Mesenchymal stem cell (in vitro differentiated cells and primary cell): ENCODE measurements at regions not wholly inside any gene's neighbourhood (a gene's known extent, or its start where the extent isn't known, plus 50 kb on each side); places are given as distances from the start of the nearest gene placed in this dataset.

ENCODE experiments used
- DNase-seq: peaks from one replicate; pipeline ENCODE4 v3.0.0-alpha.2; 2013
- H2AFZ ChIP-seq: one replicate; pipeline ENCODE4 v1.6.1; 2013; ENCODE audit warnings: low read depth, mild to moderate bottlenecking, control low read depth, inconsistent platforms, low read length, moderate library complexity
- H2AK5ac ChIP-seq: 2 replicates; pipeline ENCODE4 v1.6.1; 2013; ENCODE audit warnings: low read length, moderate library complexity, mild to moderate bottlenecking, inconsistent platforms; ENCODE audit not compliant: severe bottlenecking
- H2BK120ac ChIP-seq: one replicate; pipeline ENCODE4 v1.6.1; 2013; ENCODE audit warnings: low read depth, mild to moderate bottlenecking, inconsistent platforms, low read length, moderate library complexity
- H2BK12ac ChIP-seq, 2 experiments: one replicate each; pipeline ENCODE4 v1.6.1; 2013; ENCODE audit warnings: inconsistent platforms in 2 of 2, low read length in 2 of 2, mild to moderate bottlenecking in 2 of 2, moderate library complexity in 2 of 2, control low read depth in 1 of 2
- H2BK15ac ChIP-seq: one replicate; pipeline ENCODE4 v1.6.1; 2013; ENCODE audit warnings: mild to moderate bottlenecking, low read depth, inconsistent platforms; ENCODE audit not compliant: poor library complexity, severe bottlenecking
- H2BK5ac ChIP-seq: 2 replicates; pipeline ENCODE4 v1.6.1; 2013; ENCODE audit warnings: low read depth, mild to moderate bottlenecking, low read length, control low read depth, inconsistent platforms; ENCODE audit not compliant: poor library complexity, severe bottlenecking
- H3K14ac ChIP-seq, 2 experiments: one replicate each; pipeline ENCODE4 v1.6.1; 2013; ENCODE audit warnings: inconsistent platforms in 2 of 2, low read length in 2 of 2, control low read depth in 1 of 2, mild to moderate bottlenecking in 1 of 2, moderate library complexity in 1 of 2
- H3K18ac ChIP-seq, 2 experiments: one replicate each; pipeline ENCODE4 v1.6.1; 2013; ENCODE audit warnings: inconsistent platforms in 2 of 2, low read length in 2 of 2, control low read depth in 1 of 2, low read depth in 1 of 2, mild to moderate bottlenecking in 1 of 2
- H3K23ac ChIP-seq, 2 experiments: one replicate each; pipeline ENCODE4 v1.6.1; 2013; ENCODE audit warnings: inconsistent platforms in 2 of 2, low read length in 2 of 2, mild to moderate bottlenecking in 2 of 2, moderate library complexity in 2 of 2, control low read depth in 1 of 2
- H3K27ac ChIP-seq: 2 replicates; pipeline ENCODE4 v1.5.1; 2013; ENCODE audit warnings: mild to moderate bottlenecking, moderate library complexity, low read length, control low read depth, inconsistent platforms; ENCODE audit not compliant: poor library complexity, severe bottlenecking
- H3K27me3 ChIP-seq, 2 experiments: 2 replicates each; pipeline versions ENCODE4 v1.6.1 to v1.7.0; 2013; ENCODE audit warnings: low read length in 2 of 2, mild to moderate bottlenecking in 2 of 2, moderate library complexity in 2 of 2, control low read depth in 1 of 2, inconsistent platforms in 1 of 2; ENCODE audit not compliant: control insufficient read depth in 1 of 2, insufficient read depth in 1 of 2
- H3K36me3 ChIP-seq, 2 experiments: 2 replicates each; pipeline versions ENCODE4 v1.6.1 to v1.7.0; 2013; ENCODE audit warnings: low read length in 2 of 2, control low read depth in 1 of 2, inconsistent platforms in 1 of 2, low read depth in 1 of 2, mild to moderate bottlenecking in 1 of 2; ENCODE audit not compliant: insufficient read depth in 2 of 2, control insufficient read depth in 1 of 2
- H3K4ac ChIP-seq, 2 experiments: one replicate each; pipeline ENCODE4 v1.6.1; 2013; ENCODE audit warnings: inconsistent platforms in 2 of 2, low read length in 2 of 2, mild to moderate bottlenecking in 2 of 2, moderate library complexity in 2 of 2, control low read depth in 1 of 2, low read depth in 1 of 2
- H3K4me1 ChIP-seq: 2 replicates; pipeline ENCODE4 v1.6.1; 2013; ENCODE audit warnings: low read depth, low read length, control low read depth; ENCODE audit not compliant: control insufficient read depth, insufficient read depth
- H3K4me2 ChIP-seq: 2 replicates; pipeline ENCODE4 v1.6.1; 2013; ENCODE audit warnings: low read length, mild to moderate bottlenecking, inconsistent platforms; ENCODE audit not compliant: poor library complexity, severe bottlenecking
- H3K4me3 ChIP-seq, 2 experiments: 2 replicates each; pipeline versions ENCODE4 v1.5.1 to v1.7.0; 2013; ENCODE audit warnings: low read length in 2 of 2, mild to moderate bottlenecking in 2 of 2, control low read depth in 1 of 2, low read depth in 1 of 2; ENCODE audit not compliant: insufficient read depth in 1 of 2
- H3K79me1 ChIP-seq: replicated peaks from 2 replicates; pipeline ENCODE4 v1.6.1; 2013; ENCODE audit warnings: mild to moderate bottlenecking, control low read depth, low read length, inconsistent platforms; ENCODE audit not compliant: poor library complexity, severe bottlenecking
- H3K9ac ChIP-seq: 2 replicates; pipeline ENCODE4 v1.7.0; 2013; ENCODE audit warnings: mild to moderate bottlenecking, low read length, moderate library complexity
- H3K9me3 ChIP-seq: 2 replicates; pipeline ENCODE4 v1.7.0; 2013; ENCODE audit warnings: mild to moderate bottlenecking, low read length; ENCODE audit not compliant: control insufficient read depth
- H4K8ac ChIP-seq: one replicate; pipeline ENCODE4 v1.6.1; 2013; ENCODE audit warnings: inconsistent platforms, mild to moderate bottlenecking, low read length, moderate library complexity
- H4K91ac ChIP-seq: one replicate; pipeline ENCODE4 v1.6.1; 2013; ENCODE audit warnings: mild to moderate bottlenecking, low read length, inconsistent platforms
- WGBS: methylation state at CpG from one replicate; pipeline ENCODE4 v1.1.7; 2013; ENCODE audit warnings: mixed read lengths; 5-methylcytosine and 5-hydroxymethylcytosine counted together

GRCh38 chr2:23128684-23129292, 256.2 kb upstream of the KLHL29 start:
- H2BK5ac ChIP-seq, result no peak overlapping the region
- H2AFZ ChIP-seq, result no peak overlapping the region
- H4K8ac ChIP-seq, result no peak overlapping the region
- no peak overlapping the region for H3K23ac ChIP-seq
- no peak overlapping the region for H3K4me2 ChIP-seq
- no peak overlapping the region for H2BK12ac ChIP-seq
- no peak overlapping the region for H2AK5ac ChIP-seq
- no peak for DNase-seq
- H3K9ac ChIP-seq, result no peak overlapping the region
- H2BK15ac ChIP-seq, result no peak overlapping the region
- no peak overlapping the region for H4K91ac ChIP-seq
- H3K9me3 ChIP-seq, result no peaks in the 10 kb centered on the region
- 78% methylated on average over 7 of the region's 7 CpGs for WGBS
- no peaks in the 10 kb centered on the region for H3K4me1 ChIP-seq
- no peak overlapping the region for H3K14ac ChIP-seq
- H3K4ac ChIP-seq, result no peak overlapping the region
- H3K4me3 ChIP-seq, result no peak overlapping the region
- H3K27me3 ChIP-seq, result peaks cover 0 to 13% of the 10 kb centered on the region in 2 experiments
- no peak overlapping the region for H3K27ac ChIP-seq
- no peaks in the 10 kb centered on the region for H3K79me1 ChIP-seq
- no peak overlapping the region for H3K18ac ChIP-seq
- no peak overlapping the region for H2BK120ac ChIP-seq
- no peaks in the 10 kb centered on the region for H3K36me3 ChIP-seq

DNA sequence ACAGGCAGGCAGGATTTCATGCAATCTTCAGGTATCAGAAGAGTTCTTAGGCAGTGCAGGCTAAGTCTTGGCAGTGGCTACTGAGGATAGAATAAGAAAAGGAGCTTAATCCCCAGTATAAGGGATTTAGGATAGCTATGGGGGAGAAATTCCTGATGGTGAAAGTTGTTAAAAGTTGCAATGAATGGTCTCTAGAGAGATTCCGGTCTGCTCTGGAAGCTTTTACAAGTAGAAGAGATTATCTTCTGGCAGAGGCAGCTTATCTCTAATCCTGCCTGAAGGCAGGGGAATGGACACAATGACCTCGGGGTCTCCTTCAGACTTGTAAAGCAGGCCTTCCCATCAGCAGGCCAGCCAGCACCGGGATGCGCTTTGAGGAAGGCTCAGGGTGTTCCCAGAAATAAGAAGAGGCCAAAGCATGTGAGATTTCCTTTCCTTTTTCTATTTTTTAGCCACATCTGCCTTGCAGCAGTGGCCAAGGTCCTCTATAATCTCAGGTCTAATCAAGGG, 253.9 kb upstream of the KLHL29 start:
- Histone ChIP-seq H2BK120ac (no peak overlapping the region), H3K18ac (no peak overlapping the region), H3K9me3 (no peaks in the 10 kb centered on the region), H3K27ac (no peak overlapping the region), H2AK5ac (no peak overlapping the region), H2BK5ac (no peak overlapping the region), H3K4ac (no peak overlapping the region), H3K27me3 (peaks cover 4 to 9% of the 10 kb centered on the region in 2 experiments), H2BK15ac (no peak overlapping the region), H3K79me1 (no peaks in the 10 kb centered on the region), H3K4me3 (no peak overlapping the region), H3K14ac (no peak overlapping the region), H3K36me3 (no peaks in the 10 kb centered on the region), H4K8ac (no peak overlapping the region), H3K9ac (no peak overlapping the region), H3K4me2 (no peak overlapping the region), H3K23ac (no peak overlapping the region), H2BK12ac (no peak overlapping the region), H3K4me1 (peaks cover 1% of the 10 kb centered on the region), H4K91ac (no peak overlapping the region), H2AFZ (no peak overlapping the region)
- DNase-seq, result no peak
- 70% methylated on average over 4 of the region's 4 CpGs for WGBS

GRCh38 chr2:23132000-23132399, 253.0 kb upstream of the KLHL29 start:
- H3K14ac ChIP-seq, result no peak overlapping the region
- H3K27me3 ChIP-seq, result peaks cover 4 to 8% of the 10 kb centered on the region in 2 experiments
- H3K9me3 ChIP-seq, result no peaks in the 10 kb centered on the region
- H2AK5ac ChIP-seq, result no peak overlapping the region
- 92% methylated on average over 1 of the region's 2 CpGs for WGBS
- no peak overlapping the region for H3K9ac ChIP-seq
- H3K27ac ChIP-seq, result no peak overlapping the region
- DNase-seq, result no peak
- H3K79me1 ChIP-seq, result no peaks in the 10 kb centered on the region
- no peak overlapping the region for H3K4ac ChIP-seq
- H3K4me2 ChIP-seq, result no peak overlapping the region
- no peak overlapping the region for H3K23ac ChIP-seq
- H2AFZ ChIP-seq, result no peak overlapping the region
- no peak overlapping the region for H3K4me3 ChIP-seq
- no peak overlapping the region for H3K18ac ChIP-seq
- H4K91ac ChIP-seq, result no peak overlapping the region
- H3K4me1 ChIP-seq, result peaks cover 1% of the 10 kb centered on the region
- H2BK12ac ChIP-seq, result no peak overlapping the region
- H2BK120ac ChIP-seq, result no peak overlapping the region
- no peaks in the 10 kb centered on the region for H3K36me3 ChIP-seq
- no peak overlapping the region for H2BK15ac ChIP-seq
- H2BK5ac ChIP-seq, result no peak overlapping the region
- no peak overlapping the region for H4K8ac ChIP-seq

DNA sequence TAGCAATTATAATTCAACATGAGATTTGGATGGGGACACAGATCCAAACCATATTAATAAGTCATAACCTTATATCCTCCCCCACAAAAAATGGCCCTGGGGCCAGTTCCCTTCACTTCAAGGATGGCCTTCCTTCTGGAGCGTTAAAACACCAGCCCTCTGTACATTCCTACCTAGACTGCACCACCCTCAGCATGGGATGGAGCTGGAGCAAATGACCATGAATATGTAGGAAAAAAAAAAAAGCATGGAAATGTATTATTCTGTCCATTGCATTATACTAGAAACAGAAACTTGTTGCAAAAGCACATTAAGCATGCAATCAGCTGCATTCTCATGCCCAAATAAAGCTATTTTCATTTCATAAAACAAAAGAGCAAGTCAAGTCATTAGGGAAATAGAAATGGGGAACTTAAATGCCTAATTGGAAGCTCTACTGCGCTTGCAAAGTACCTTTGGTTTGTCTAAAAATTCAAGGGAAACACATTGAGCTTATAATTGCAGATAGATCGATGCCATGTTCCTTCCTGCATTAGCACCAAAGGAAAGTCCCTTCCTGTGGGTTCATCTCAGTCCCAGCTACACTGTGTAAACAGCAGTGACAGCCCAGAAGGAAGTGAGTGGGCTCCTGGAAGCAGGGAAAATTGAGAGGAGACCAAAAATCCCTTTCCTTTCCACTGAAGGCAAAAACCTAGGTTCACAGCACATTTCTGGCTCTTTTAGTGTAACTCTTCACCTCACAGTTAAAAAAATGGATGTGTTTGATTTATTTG, 252.0 kb upstream of the KLHL29 start:
- Histone ChIP-seq H4K91ac (no peak overlapping the region), H3K36me3 (no peaks in the 10 kb centered on the region), H3K23ac (no peak overlapping the region), H2BK5ac (no peak overlapping the region), H3K27me3 (peaks cover 4% of the 10 kb centered on the region in 2 experiments), H3K4me3 (no peak overlapping the region), H2AK5ac (no peak overlapping the region), H3K4me2 (no peak overlapping the region), H3K9me3 (no peaks in the 10 kb centered on the region), H4K8ac (no peak overlapping the region), H3K9ac (no peak overlapping the region), H2BK120ac (no peak overlapping the region), H3K27ac (no peak overlapping the region), H3K4me1 (peaks cover 1% of the 10 kb centered on the region), H3K79me1 (no peaks in the 10 kb centered on the region), H3K18ac (no peak overlapping the region), H2BK15ac (no peak overlapping the region), H3K4ac (no peak overlapping the region), H2AFZ (no peak overlapping the region), H2BK12ac (no peak overlapping the region), H3K14ac (no peak overlapping the region)
- no peak for DNase-seq
- 78% methylated on average over 2 of the region's 3 CpGs for WGBS
